Neural cell (in vitro differentiated cells): ENCODE measurements at regions not wholly inside any gene's neighbourhood (a gene's known extent, or its start where the extent isn't known, plus 50 kb on each side); places are given as distances from the start of the nearest gene placed in this dataset.

ENCODE experiments used
- H2AFZ ChIP-seq: fragments of 200-600, 300-800 bp; sonication (generic), shearing (Covaris generic); 2 replicates; pipeline ENCODE4 v1.6.0; 2014; ENCODE audit warnings: low read depth, mild to moderate bottlenecking, antibody characterized with exemption, low read length, moderate library complexity
- H3F3A ChIP-seq: fragments of 200-600 bp; shearing (Covaris generic); 2 replicates; pipeline ENCODE4 v1.6.1; 2016; ENCODE audit warnings: mild to moderate bottlenecking, moderate library complexity, mixed read lengths, antibody characterized with exemption, low read length; ENCODE audit not compliant: insufficient read depth, poor library complexity, severe bottlenecking
- H3K27ac ChIP-seq: fragments of 200-600, 300-800 bp; sonication (generic), shearing (Covaris generic); 2 replicates; pipeline ENCODE4 v1.5.1; 2014; ENCODE audit warnings: mild to moderate bottlenecking, low read length, moderate library complexity
- H3K27me3 ChIP-seq: fragments of 300-800, 200-600 bp; sonication (generic), shearing (Covaris generic); 2 replicates; pipeline ENCODE4 v1.6.0; 2014; ENCODE audit warnings: mild to moderate bottlenecking, low read depth, low read length, moderate library complexity; ENCODE audit not compliant: insufficient read depth
- H3K36me3 ChIP-seq: fragments of 300-800, 200-600 bp; sonication (generic), shearing (Covaris generic); 2 replicates; pipeline ENCODE4 v1.5.1; 2014; ENCODE audit warnings: mild to moderate bottlenecking, antibody characterized with exemption, low read length, moderate library complexity; ENCODE audit not compliant: insufficient read depth
- H3K4me2 ChIP-seq: fragments of 300-800, 200-600 bp; sonication (generic), shearing (Covaris generic); 2 replicates; pipeline ENCODE4 v1.6.0; 2014; ENCODE audit warnings: mild to moderate bottlenecking, low read length
- H3K4me3 ChIP-seq: fragments of 300-800, 200-600 bp; sonication (generic), shearing (Covaris generic); 2 replicates; pipeline ENCODE4 v1.5.1; 2014; ENCODE audit warnings: mild to moderate bottlenecking, low read length, moderate library complexity
- H3K79me2 ChIP-seq: fragments of 200-600 bp; shearing (Covaris generic); replicated peaks from 2 replicates; pipeline ENCODE4 v1.6.0; 2014; ENCODE audit warnings: mild to moderate bottlenecking, low read length, moderate library complexity; ENCODE audit not compliant: insufficient read depth
- H3K9ac ChIP-seq: fragments of 300-800, 200-600 bp; sonication (generic), shearing (Covaris generic); 2 replicates; pipeline ENCODE4 v1.6.1; 2016; ENCODE audit warnings: mild to moderate bottlenecking, low read length, mixed read lengths
- H3K9me2 ChIP-seq: fragments of 200-600 bp; shearing (Covaris generic); 2 replicates; pipeline ENCODE4 v1.6.1; 2016; ENCODE audit warnings: mild to moderate bottlenecking, low read length, mixed read lengths; ENCODE audit not compliant: insufficient read depth
- H3K9me3 ChIP-seq: fragments of 200-600, 300-800 bp; sonication (generic), shearing (Covaris generic); 2 replicates; pipeline ENCODE4 v1.6.1; 2016; ENCODE audit warnings: mild to moderate bottlenecking, mixed run types, low read length, moderate library complexity, mixed read lengths
- H4K20me1 ChIP-seq: fragments of 200-600 bp; shearing (Covaris generic); 2 replicates; pipeline ENCODE4 v1.6.1; 2016; ENCODE audit warnings: mild to moderate bottlenecking, mixed run types; ENCODE audit not compliant: insufficient read depth
- CTCF ChIP-seq: fragments of 450-650 bp; IDR thresholded peaks from 2 replicates; pipeline ENCODE4 v1.5.1; 2014; ENCODE audit warnings: antibody characterized with exemption, mild to moderate bottlenecking, moderate library complexity; ENCODE audit not compliant: poor library complexity, severe bottlenecking
- EP300 ChIP-seq: fragments of 450-650 bp; conservative IDR thresholded peaks from 2 replicates; pipeline ENCODE4 v1.6.1; 2014; ENCODE audit warnings: antibody characterized with exemption, mild to moderate bottlenecking, moderate library complexity; ENCODE audit not compliant: poor library complexity, severe bottlenecking
- EZH2 ChIP-seq: fragments of 200-600, 300-800 bp; shearing (Covaris generic), sonication (generic); IDR thresholded peaks from 2 replicates; pipeline ENCODE4 v1.6.1; 2014; ENCODE audit warnings: antibody characterized with exemption, low read length, borderline replicate concordance, mild to moderate bottlenecking; ENCODE audit not compliant: insufficient read depth, poor library complexity, severe bottlenecking
- MXI1 ChIP-seq: fragments of 450-650 bp; conservative IDR thresholded peaks from 2 replicates; pipeline ENCODE4 v1.6.1; 2014; ENCODE audit warnings: antibody characterized with exemption, mild to moderate bottlenecking; ENCODE audit not compliant: poor library complexity, severe bottlenecking
- POLR2AphosphoS5 ChIP-seq: IDR thresholded peaks from 2 replicates; pipeline ENCODE4 v1.6.1; 2012
- RAD21 ChIP-seq: fragments of 450-650 bp; conservative IDR thresholded peaks from 2 replicates; pipeline ENCODE4 v1.6.1; 2014; ENCODE audit warnings: antibody characterized with exemption, mild to moderate bottlenecking, moderate library complexity
- SMC3 ChIP-seq: fragments of 450-650 bp; conservative IDR thresholded peaks from 2 replicates; pipeline ENCODE4 v1.6.1; 2014; ENCODE audit warnings: antibody characterized with exemption, mild to moderate bottlenecking, moderate library complexity; ENCODE audit not compliant: poor library complexity
- TAF1 ChIP-seq: IDR thresholded peaks from 2 replicates; pipeline ENCODE4 v1.6.1; 2012; ENCODE audit warnings: low read depth
- TF ChIP-seq, protein P1 (sequence below): IDR thresholded peaks from 2 replicates; pipeline ENCODE4 v1.6.1; 2012; ENCODE audit warnings: borderline replicate concordance

- H3K27ac ChIP-seq, result no peak overlapping the region
- H3K4me2 ChIP-seq, result no peak overlapping the region
- no peaks in the 10 kb centered on the region for H3K9me2 ChIP-seq
- no peak overlapping the region for H3K4me3 ChIP-seq
- H3K9me3 ChIP-seq, result no peaks in the 10 kb centered on the region
- no peaks in the 10 kb centered on the region for H3K36me3 ChIP-seq
- no peaks in the 10 kb centered on the region for H3F3A ChIP-seq
- H3K9ac ChIP-seq, result no peak overlapping the region
- no peaks in the 10 kb centered on the region for H4K20me1 ChIP-seq
- no peaks in the 10 kb centered on the region for H3K27me3 ChIP-seq
- no peaks in the 10 kb centered on the region for H3K79me2 ChIP-seq
- TF ChIP-seq SMC3 (no peak), CTCF (no peak), POLR2AphosphoS5 (no peak)
- no peak overlapping the region for H2AFZ ChIP-seq
Observed at GRCh38 chr13:22039961-22040360, 369.1 kb downstream of the FGF9 start.

DNA sequence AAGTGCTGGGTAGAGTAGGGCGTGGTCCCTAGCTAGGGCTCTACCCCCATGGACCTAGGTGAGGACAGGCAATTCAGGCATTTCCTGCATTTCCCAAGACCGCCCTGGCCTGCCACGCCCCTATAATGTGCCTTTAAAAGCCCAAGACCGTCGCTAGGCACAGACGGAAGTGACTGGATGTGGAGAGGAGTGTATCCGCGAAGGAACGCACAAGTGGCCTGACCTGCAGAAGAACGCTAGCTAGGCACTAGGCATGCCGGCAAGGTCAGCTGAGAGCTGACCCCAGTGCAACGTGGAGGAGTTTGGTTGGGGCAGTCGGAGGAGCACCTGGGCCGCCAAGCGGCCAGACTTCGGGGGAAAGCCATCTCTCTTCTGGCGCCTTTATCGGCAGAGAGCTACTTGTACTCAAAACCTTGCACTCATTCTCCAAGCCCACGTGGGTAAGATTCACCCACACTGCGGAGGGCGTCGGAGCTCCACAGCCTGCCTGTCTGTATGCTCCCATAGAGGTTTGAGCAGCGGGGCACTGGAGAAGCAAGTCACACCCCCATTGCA is 370.0 kb downstream of the FGF9 start:
- H3K9me3 ChIP-seq, result no peaks in the 10 kb centered on the region
- no peaks in the 10 kb centered on the region for H3K79me2 ChIP-seq
- H3K4me2 ChIP-seq, result no peak overlapping the region
- H3K27ac ChIP-seq, result no peak overlapping the region
- no peak overlapping the region for H3K4me3 ChIP-seq
- no peak overlapping the region for H3K9ac ChIP-seq
- TF ChIP-seq, protein P1, sequence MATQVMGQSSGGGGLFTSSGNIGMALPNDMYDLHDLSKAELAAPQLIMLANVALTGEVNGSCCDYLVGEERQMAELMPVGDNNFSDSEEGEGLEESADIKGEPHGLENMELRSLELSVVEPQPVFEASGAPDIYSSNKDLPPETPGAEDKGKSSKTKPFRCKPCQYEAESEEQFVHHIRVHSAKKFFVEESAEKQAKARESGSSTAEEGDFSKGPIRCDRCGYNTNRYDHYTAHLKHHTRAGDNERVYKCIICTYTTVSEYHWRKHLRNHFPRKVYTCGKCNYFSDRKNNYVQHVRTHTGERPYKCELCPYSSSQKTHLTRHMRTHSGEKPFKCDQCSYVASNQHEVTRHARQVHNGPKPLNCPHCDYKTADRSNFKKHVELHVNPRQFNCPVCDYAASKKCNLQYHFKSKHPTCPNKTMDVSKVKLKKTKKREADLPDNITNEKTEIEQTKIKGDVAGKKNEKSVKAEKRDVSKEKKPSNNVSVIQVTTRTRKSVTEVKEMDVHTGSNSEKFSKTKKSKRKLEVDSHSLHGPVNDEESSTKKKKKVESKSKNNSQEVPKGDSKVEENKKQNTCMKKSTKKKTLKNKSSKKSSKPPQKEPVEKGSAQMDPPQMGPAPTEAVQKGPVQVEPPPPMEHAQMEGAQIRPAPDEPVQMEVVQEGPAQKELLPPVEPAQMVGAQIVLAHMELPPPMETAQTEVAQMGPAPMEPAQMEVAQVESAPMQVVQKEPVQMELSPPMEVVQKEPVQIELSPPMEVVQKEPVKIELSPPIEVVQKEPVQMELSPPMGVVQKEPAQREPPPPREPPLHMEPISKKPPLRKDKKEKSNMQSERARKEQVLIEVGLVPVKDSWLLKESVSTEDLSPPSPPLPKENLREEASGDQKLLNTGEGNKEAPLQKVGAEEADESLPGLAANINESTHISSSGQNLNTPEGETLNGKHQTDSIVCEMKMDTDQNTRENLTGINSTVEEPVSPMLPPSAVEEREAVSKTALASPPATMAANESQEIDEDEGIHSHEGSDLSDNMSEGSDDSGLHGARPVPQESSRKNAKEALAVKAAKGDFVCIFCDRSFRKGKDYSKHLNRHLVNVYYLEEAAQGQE, result no peak
- TF ChIP-seq SMC3 (no peak), CTCF (no peak), TAF1 (no peak), POLR2AphosphoS5 (no peak), EZH2 (no peak), EP300 (no peak), MXI1 (no peak), RAD21 (no peak)
- no peaks in the 10 kb centered on the region for H3K9me2 ChIP-seq
- no peak overlapping the region for H2AFZ ChIP-seq
- H3K27me3 ChIP-seq, result no peaks in the 10 kb centered on the region
- no peaks in the 10 kb centered on the region for H3F3A ChIP-seq
- no peaks in the 10 kb centered on the region for H3K36me3 ChIP-seq
- no peaks in the 10 kb centered on the region for H4K20me1 ChIP-seq
